GM19455 (cell line): ENCODE measurements at regions not wholly inside any gene's neighbourhood (a gene's known extent, or its start where the extent isn't known, plus 50 kb on each side); places are given as distances from the start of the nearest gene placed in this dataset.
"Not testable (repeated sequence)": the region's sequence is repeated elsewhere in the genome, so short reads cannot be mapped to it uniquely, and the experiment has no call there.

ENCODE experiments used
- ATAC-seq: cut with Tn5 transposase; IDR thresholded peaks from one replicate; pipeline ENCODE4 v1.9.1; 2021; ENCODE audit not compliant: unreplicated experiment

DNA sequence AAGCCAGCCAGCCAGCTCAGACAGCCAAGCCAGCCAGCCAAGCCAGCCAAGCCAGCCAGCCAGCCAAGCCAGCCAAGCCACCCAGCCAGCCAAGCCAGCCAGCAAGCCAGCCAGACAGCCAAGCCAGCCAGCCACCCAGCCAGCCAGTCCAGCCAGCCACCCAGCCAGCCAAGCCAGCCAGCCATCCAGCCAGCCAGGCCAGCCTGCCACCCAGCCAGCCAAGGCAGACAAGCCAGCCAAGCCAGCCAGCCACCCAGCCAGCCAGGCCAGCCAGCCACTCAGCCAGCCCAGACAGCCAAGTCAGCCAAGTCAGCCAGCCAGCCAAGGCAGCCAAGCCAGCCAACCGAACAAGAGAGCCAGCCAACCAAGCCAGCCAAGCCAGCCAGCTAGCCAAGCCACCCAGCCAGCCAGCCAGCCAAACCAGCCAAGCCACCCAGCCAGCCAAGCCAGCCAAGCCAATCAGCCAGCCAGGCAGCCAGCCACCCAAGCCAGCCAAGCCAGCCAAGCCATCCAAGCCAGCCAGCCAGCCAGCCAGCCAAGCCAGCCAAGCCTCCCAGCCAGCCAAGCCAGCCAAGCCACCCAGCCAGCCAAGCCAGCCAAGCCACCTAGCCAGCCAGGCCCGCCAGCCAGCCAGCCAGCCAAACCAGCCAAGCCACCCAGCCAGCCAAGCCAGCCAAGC, 319.3 kb upstream of the PLGLB2 start:
- not testable (repeated sequence) for ATAC-seq

DNA sequence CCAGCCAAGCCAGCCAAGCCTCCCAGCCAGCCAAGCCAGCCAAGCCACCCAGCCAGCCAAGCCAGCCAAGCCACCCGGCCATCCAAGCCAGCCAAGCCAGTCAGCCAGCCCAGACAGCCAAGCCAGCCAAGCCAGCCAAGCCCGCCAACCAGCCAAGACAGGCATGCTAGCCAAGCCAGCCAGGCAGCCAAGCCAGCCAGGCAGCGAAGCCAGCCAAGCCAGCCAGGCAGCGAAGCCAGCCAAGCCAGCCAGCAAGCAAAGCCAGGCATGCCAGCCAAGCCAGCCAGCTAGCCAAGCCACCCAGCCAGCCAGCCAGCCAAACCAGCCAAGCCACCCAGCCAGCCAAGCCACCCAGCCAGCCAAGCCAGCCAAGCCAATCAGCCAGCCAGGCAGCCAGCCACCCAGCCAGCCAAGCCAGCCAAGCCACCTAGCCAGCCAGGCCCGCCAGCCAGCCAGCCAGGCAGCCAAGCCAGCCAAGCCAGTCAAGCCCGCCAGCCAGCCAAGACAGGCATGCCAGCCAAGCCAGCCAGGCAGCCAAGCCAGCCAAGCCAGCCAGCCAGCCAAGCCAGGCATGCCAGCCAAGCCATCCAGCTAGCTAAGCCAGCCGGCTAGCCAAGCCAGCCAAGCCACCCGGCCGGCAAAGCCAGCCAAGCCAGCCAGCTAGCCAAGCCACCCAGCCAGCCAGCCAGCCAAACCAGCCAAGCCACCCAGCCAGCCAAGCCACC, 318.5 kb upstream of the PLGLB2 start:
- ATAC-seq = not testable (repeated sequence)

DNA sequence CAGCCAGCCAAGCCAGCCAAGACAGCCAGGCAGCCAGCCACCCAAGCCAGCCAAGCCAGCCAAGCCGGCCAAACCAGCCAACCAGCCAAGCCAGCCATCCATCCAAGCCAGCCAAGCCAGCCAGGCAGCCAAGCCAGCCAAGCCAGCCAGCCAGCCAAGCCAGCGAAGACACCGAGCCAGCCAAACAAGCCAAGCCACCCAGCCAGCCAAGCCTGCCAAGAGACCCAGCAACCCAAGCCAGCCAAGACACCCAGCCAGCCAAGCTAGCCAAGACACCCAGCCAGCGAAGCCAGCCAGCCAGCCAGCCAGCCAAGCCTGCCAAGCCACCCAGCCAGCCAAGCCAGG, 318.0 kb upstream of the PLGLB2 start:
- not testable (repeated sequence) for ATAC-seq

DNA sequence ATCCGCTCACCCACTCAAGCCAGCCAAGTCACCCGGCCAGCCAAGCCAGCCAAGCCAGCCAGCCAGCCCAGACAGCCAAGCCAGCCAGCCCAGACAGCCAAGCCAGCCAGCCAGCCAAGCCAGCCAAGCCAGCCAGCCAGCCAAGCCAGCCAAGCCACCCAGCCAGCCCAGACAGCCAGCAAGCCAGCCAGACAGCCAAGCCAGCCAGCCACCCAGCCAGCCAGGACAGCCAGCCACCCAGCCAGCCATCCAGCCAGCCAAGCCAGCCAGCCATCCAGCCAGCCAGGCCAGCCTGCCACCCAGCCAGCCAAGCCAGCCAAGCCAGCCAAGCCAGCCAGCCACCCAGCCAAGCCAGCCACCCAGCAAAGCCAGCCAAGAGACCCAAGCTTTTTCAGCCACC, 316.8 kb upstream of the PLGLB2 start:
- ATAC-seq = not testable (repeated sequence)

DNA sequence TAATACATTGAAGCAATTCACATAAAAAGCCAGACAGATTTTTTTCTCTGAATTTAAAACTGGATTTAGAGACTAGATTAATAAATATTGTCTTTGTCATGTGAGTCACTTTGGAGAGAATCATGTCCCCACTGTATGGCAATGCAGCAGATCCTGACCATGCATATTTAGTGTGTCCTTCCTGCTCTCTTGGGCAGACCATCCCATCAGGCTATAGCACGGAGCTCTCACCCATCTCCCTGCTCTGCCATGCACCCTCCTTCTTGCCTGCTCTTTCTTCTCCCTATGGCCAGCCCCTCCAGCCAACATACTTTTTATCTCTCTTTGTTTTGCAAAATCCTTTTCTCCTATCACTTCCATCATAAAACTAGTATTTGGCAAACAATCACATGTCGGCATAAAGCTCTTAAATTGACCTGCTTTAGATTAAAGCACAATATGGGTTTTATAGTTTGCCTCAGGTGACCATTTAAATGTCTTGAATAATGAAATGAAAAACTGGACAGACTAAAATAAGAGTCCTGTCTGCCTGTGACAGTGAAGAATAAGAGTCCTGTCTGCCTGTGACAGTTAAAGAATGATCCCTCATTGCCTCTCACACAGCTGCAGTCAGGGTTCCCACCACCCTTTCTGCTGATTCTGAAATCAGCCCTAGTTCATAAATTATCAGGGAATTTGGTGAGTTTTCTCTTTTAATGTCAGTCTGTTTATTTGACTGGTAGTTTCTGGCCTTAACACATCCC, 315.0 kb upstream of the PLGLB2 start:
- not testable (repeated sequence) for ATAC-seq

DNA sequence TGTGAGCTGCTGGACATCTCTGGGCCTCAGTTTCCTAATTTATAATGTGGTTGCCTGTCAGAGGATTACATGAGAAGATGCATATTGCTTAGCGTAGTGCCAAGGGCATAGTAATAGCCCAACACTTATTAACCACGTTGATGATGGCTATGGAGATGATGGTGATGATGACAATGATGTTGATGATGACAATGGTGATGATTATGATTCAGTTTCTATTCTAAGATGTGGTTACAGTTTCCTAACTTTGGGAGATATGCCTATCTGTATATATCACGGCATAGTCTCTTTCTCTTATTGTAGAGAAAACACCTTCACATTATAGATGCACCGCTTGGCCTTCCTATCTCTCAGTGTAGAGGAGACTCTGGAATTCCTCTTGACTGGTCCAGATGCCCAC, 311.9 kb upstream of the PLGLB2 start:
- not testable (repeated sequence) for ATAC-seq

DNA sequence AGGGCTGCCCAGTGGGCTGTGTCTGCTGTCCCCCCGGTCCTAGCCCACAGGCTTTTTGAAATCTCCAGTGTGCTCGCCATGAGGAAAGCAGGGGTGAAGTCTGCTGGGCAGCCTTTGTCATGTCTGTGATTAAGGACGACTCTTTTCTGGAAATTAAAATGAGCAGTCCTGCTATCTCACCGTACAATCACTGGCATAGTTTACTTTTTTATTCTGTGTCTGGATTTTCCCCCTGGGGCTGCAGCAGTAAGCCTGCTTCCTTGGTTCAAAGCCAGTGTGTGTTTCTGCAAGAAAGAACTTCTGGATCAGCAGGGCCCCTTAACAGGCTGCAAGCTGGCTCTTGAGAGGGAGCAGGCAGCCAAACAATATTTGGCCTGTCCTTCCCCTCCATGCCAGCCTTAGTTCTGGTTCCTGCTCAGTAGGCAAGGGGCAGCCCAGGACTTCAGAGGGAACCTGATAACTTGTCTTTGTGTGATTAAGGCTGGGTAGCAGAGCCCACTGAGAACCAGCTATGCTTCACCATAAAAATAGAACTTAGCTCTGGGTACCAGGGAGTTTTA, 310.1 kb upstream of the PLGLB2 start:
- not testable (repeated sequence) for ATAC-seq

DNA sequence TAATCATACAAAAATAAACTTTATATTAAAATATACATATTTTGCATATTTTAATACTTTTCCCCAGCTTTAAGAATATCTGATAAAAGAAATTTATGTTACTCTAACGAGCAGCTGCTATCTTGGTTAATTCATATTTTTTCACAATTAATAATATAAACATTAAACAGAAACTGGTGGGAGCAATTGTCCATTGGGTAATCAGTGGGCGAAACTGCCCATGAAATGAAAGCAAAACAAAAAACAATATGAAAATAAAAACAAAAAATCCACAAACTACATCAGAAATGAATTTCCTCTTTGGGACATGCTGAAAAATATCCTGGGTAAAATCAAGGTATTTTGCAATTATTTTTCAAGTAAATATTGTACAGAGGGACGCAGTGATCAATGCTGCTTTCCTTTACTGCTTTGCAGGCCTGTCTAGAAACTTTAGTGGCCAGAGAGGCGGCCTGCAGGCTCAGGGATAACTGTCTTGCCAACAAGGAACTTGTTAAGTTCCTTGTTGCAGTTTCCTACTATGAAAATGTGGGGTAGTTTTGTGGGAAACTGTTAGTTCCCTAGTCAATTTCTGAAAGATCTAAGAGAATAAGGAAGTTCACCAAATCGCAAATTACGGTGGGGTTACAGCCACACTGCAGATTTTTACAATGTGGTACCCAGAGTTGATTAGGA, 309.0 kb upstream of the PLGLB2 start:
- not testable (repeated sequence) for ATAC-seq

DNA sequence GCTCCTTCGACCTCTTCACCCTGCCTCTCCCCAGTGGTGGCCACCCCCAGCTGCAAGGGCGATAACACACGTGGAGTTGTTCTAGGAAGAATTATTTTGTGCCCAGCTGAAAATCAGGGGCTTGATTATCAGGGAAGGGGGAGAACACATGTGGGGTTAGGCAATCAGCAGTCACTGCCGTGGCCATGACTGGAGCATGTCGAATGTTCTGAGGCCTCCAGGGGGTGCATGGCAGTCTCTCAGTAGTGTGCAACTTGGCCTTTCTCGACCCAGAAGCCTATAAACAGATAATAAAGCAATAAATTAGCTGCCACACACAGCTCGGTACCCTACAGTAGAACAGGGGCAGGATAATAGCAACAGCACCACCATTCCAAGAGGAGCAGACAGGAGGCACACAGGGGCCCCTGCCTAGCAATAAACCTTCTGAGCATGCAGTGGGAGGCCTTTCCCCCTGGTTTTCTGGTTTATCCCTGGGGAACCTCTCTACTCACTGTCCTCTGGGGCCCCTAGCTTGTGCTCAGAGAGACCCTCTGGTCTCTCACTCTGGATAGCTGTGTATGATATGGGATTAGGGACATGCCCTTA, 308.2 kb upstream of the PLGLB2 start:
- ATAC-seq = not testable (repeated sequence)

DNA sequence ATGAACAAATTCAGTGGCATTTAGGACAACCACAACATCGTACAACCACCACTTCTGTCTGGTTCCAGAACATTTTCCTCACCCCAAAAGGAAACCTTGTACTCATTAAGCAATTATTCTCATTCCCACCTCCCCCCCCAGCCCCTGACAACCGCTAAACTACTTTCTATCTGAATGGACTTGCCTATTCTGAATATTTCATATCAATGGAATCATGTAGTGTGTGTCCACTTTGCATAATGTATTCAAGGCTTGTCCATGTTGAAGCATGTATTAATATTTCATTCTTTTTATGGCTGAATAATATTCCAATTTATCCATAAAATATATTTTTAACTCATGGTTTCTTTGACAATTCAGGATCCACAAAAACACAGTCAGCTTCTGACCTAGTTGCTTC, 307.2 kb upstream of the PLGLB2 start:
- ATAC-seq = not testable (repeated sequence)

DNA sequence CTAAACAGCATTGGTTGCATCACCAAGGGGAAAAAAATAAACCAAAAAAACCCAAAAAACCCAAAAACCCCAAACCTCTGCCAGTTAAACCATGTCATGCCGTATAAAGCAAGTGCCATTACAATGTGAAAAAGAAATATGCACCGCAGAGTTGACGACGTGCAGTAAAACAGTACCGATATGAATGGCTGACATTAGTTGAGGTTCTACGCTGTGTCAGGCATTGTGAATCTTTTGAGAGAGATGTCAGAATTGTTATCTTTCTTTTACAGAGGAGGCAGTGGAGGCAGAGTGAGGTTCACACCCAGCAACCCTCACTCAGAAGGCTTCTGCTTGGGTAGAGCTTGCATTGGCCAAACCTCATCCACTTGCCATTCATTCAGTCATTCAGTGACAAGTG, 306.5 kb upstream of the PLGLB2 start:
- not testable (repeated sequence) for ATAC-seq

DNA sequence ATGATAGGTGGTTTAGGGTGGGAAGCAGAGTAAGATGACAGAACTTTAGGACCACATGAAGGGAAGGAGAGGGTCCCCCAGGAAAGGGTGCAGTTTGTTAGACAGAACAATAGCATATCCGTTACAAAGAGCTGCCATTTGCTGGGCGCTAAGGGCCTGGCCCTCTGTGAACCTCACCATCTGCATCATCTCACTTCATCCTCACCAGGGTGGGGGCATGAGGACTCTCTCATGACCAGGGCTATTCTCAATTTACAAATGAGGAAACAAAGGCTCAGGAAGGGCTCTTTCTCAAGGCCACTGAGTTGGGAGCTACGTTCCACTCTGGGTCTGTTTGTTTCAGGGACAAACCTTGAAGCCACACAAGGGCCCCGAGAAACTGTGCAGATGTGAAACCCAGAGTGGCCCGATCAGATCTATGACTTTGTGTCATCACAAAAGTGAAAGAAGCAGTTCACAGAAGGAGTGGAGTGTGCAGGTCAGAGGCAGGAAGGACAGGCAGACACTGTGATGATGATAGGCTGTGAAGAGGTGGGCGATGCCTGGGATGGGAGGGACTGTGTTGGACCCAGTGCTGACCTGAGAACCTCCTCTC, 304.8 kb upstream of the PLGLB2 start:
- ATAC-seq = peak; percentile 99

DNA sequence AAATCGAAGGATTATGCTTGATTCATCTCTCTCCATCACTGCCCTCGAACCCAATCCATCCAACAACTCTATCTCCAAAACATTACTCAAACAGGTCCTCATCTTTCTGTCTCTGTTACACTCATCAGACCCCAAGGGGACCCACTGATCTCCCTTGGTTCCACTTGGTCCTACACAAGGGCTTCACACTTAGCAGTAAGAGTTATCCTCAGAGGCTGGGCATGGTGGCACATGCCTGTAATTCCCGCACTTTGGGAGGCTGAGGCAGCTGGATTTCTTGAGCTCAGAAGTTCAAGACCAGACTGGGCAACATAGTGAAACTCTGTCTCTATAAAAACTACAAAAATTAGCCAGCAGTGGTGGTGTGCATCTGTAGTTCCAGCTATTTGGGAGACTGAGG, 302.9 kb upstream of the PLGLB2 start:
- ATAC-seq = not testable (repeated sequence)

DNA sequence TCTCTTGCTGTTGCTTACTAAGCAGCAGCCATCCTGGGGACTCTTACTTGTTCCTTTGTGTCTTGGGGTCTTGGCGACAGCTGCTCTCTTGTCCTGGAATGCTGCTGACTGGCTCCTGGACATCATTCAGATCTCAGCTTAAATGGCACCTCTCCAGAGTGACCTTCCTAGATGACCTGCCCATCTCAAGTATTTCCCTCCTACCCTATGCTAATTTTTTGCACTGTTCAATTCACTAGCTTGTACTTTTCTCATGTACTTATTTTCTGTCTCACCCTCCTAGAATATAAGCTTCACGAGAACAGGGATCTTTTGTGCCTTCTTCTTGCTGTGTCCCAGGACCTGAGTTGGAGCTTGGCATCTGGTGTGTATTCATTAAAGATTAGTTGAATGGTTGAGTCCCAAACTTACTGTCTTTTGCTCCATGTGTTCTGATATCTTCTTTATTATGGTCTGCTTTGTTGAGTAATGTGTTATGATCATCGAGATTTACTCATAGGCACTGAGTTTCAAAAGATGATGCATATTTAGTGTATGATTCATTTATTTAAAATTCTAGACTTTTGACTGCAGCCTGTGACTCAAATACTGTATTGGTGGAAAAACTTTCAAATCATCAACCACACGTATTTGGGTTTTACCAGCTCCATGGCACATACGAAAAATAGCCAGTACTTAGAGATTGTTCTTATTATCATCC, 302.1 kb upstream of the PLGLB2 start:
- not testable (repeated sequence) for ATAC-seq

DNA sequence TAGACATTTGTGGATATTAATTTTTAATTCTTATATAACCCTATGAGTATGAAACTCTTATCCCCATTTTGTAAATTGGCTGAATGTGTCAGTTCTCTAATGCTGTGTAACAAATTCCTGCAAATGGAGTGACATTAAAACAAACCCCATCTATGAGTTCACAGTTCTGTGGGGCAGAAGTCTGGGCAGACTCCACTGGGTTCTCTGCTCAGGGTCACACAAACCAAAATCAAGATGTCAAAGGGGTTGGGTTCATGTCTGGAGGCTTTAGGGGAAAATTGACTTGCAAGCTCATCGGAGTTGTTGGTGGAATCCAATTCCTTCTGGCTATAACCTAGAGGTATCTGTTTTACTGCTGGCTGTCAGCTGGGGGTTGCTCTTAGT, 301.6 kb upstream of the PLGLB2 start:
- ATAC-seq = not testable (repeated sequence)

DNA sequence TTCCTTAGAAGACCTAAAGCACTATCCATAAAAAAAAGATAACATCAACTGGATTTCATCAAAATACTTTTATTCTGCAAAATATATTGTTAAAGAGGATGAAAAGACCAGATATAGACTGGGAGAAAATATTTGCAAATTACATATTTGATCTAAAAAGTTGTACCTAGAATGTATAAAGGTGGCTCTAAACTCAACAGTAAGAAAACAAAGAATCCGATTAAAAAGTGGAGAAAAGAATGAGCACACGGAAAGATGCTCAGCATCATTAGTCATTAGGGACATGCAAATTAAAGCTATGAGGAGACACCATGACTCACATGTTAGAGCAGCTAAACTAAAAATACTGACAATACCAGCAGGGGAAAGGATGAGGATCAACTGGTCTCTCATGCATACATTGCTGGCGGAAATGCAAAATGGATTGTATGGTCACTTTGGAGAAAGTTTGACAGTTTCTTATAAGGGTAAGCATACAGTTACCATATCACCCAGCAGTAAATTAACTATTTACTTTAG, 298.4 kb upstream of the PLGLB2 start:
- not testable (repeated sequence) for ATAC-seq

DNA sequence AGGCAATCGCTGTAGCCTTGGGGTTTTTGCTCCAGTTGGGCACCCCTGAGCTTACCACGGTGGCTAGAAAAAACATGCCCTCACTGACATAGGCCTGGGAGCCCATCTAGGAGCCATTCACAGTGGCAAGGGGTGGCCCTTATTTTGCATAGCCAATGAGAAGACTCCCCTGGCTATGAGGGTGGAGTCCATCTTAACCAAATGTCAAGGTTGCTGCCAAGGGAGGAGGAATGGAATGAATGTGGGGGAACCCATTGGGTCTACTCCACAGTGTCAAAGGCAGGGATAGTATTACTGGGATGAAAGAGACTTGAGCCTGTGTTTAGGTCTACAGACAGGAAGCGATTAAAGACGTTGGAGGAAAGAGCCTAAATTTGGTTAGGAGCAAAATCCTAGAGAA, 295.7 kb upstream of the PLGLB2 start:
- ATAC-seq = not testable (repeated sequence)

DNA sequence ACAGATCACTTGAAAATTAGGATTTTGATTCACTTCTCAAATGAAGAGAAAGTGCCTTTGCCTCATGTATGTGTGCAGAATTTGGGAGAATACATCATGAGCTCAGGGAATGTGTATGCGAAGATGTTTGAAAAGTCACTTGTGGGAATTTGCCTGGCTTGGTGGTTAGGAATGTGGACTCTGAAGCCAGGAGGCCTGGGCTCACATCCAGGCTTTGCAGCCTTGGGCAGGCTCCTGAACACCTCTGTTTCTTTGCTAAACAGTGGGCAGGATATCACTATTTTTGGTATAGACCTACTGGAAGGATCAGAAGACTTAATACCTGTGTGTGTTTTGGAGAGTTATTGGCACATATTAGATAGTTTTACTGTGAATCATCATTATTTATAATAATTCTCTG, 295.0 kb upstream of the PLGLB2 start:
- ATAC-seq = not testable (repeated sequence)

DNA sequence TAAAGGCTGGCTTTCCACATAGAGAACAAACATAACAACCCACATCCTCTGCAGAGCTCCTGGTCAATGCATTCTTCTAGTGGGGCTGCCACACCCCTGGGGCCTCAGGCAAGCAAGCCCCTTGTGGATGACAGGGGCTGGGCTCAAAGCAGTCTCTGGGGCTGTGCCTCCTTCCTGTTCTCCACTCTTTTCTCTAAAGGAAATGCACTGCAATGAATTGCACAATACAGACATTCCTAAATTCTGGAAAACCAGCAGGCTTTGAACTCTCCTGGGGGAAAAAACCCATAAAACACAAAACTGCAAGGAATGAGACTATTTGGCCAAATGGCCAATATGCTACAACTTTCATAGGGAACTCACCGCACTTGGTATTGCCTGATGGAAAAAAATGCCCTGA, 293.9 kb upstream of the PLGLB2 start:
- not testable (repeated sequence) for ATAC-seq
